ENCODE measurements at regions not wholly inside any gene's neighbourhood (a gene's known extent, or its start where the extent isn't known, plus 50 kb on each side); places are given as distances from the start of the nearest gene placed in this dataset.

DNA sequence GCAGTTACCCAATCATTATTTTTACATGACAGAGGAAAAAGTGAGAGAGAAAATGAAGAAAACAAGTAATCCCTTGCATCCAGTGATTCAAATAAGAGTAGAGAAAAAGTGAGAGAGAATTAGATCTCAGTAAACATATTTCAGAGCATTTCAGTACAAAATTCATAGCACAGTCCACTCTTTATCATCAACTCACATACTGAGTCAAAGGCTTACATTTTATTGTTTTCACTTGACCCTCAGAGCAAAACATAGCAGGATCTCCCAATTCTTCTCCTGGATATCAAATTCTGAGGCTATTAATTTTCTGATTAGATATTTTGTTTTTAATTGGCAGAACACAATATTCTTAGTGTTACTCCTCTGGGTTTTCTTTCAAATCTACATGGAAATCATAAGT is 1568.3 kb upstream of the PRR20A start:
- TF ChIP-seq, protein P1, sequence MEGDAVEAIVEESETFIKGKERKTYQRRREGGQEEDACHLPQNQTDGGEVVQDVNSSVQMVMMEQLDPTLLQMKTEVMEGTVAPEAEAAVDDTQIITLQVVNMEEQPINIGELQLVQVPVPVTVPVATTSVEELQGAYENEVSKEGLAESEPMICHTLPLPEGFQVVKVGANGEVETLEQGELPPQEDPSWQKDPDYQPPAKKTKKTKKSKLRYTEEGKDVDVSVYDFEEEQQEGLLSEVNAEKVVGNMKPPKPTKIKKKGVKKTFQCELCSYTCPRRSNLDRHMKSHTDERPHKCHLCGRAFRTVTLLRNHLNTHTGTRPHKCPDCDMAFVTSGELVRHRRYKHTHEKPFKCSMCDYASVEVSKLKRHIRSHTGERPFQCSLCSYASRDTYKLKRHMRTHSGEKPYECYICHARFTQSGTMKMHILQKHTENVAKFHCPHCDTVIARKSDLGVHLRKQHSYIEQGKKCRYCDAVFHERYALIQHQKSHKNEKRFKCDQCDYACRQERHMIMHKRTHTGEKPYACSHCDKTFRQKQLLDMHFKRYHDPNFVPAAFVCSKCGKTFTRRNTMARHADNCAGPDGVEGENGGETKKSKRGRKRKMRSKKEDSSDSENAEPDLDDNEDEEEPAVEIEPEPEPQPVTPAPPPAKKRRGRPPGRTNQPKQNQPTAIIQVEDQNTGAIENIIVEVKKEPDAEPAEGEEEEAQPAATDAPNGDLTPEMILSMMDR (IDR thresholded peaks at IDR 0.05) = no peak
- no peak for TF ChIP-seq POLR2A (IDR thresholded peaks at IDR 0.05)
